ENCODE measurements at regions not wholly inside any gene's neighbourhood (a gene's known extent, or its start where the extent isn't known, plus 50 kb on each side); places are given as distances from the start of the nearest gene placed in this dataset.

DNA sequence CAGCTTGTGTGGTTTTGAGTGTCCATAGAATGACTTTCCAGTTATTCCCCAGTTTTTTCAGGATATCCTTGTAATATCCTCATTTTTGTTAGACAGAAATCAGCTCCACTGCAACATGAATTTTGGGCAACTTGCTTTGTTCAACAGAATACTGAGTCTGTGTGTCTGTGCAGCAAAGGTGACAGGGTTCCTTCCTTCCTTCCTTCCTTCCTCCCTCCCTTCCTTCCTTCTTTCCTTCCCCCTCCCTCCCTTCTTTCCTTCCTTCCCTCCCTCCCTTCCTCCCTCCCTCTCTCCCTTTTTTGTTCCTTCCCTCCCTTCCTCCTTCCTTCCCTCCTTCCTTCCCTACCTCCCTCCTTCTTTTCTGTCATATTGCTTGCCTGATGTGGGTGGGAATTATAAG lies 496.5 kb downstream of the EPM2A start:
- no peak for TF ChIP-seq POLR2A (IDR thresholded peaks at IDR 0.05)
- TF ChIP-seq, protein P1, sequence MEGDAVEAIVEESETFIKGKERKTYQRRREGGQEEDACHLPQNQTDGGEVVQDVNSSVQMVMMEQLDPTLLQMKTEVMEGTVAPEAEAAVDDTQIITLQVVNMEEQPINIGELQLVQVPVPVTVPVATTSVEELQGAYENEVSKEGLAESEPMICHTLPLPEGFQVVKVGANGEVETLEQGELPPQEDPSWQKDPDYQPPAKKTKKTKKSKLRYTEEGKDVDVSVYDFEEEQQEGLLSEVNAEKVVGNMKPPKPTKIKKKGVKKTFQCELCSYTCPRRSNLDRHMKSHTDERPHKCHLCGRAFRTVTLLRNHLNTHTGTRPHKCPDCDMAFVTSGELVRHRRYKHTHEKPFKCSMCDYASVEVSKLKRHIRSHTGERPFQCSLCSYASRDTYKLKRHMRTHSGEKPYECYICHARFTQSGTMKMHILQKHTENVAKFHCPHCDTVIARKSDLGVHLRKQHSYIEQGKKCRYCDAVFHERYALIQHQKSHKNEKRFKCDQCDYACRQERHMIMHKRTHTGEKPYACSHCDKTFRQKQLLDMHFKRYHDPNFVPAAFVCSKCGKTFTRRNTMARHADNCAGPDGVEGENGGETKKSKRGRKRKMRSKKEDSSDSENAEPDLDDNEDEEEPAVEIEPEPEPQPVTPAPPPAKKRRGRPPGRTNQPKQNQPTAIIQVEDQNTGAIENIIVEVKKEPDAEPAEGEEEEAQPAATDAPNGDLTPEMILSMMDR (IDR thresholded peaks at IDR 0.05) = no peak
